ENCODE measurements at regions not wholly inside any gene's neighbourhood (a gene's known extent, or its start where the extent isn't known, plus 50 kb on each side); places are given as distances from the start of the nearest gene placed in this dataset.
"Not testable (repeated sequence)": the region's sequence is repeated elsewhere in the genome, so short reads cannot be mapped to it uniquely, and the experiment has no call there.

- DNase-seq (ENCODE audit: low read depth in 4 of 4, low spot score in 3 of 4): no peak
These were observed 503.8 kb downstream of the SETD4 start for GRCh38 chr21:35556536-35556935.

GRCh38 chr21:35552483-35552882, 503.4 kb upstream of the RUNX1 start:
- not testable (repeated sequence) for DNase-seq (ENCODE audit: low read depth in 4 of 4, low spot score in 3 of 4)

- DNase-seq (ENCODE audit: low read depth in 4 of 4, low spot score in 3 of 4): no peak
These were observed 500.0 kb upstream of the RUNX1 start for GRCh38 chr21:35548904-35549615.

GRCh38 chr21:35547946-35548774, 499.1 kb upstream of the RUNX1 start:
- DNase-seq (ENCODE audit: low read depth in 4 of 4, low spot score in 3 of 4): no peak

- no peak for DNase-seq (ENCODE audit: low read depth in 4 of 4, low spot score in 3 of 4)
These were observed 494.6 kb upstream of the RUNX1 start for GRCh38 chr21:35543746-35544145.

- DNase-seq (ENCODE audit: low read depth in 4 of 4, low spot score in 3 of 4): no peak
These were observed 492.0 kb upstream of the RUNX1 start for GRCh38 chr21:35540950-35541638.

GRCh38 chr21:35538386-35538785, 489.3 kb upstream of the RUNX1 start:
- no peak for DNase-seq (ENCODE audit: low read depth in 4 of 4, low spot score in 3 of 4)

GRCh38 chr21:35537604-35538003, 488.5 kb upstream of the RUNX1 start:
- no peak for DNase-seq (ENCODE audit: low read depth in 4 of 4, low spot score in 3 of 4)

GRCh38 chr21:35533893-35534292, 484.8 kb upstream of the RUNX1 start:
- no peak for DNase-seq (ENCODE audit: low read depth in 4 of 4, low spot score in 3 of 4)

- no peak for DNase-seq (ENCODE audit: low read depth in 4 of 4, low spot score in 3 of 4)
These were observed 481.7 kb upstream of the RUNX1 start for GRCh38 chr21:35530766-35531165.

GRCh38 chr21:35529171-35529863, 480.2 kb upstream of the RUNX1 start:
- DNase-seq (ENCODE audit: low read depth in 4 of 4, low spot score in 3 of 4): no peak

GRCh38 chr21:35528116-35529042, 479.3 kb upstream of the RUNX1 start:
- DNase-seq (ENCODE audit: low read depth in 4 of 4, low spot score in 3 of 4): no peak

- no peak for DNase-seq (ENCODE audit: low read depth in 4 of 4, low spot score in 3 of 4)
These were observed 478.3 kb upstream of the RUNX1 start for GRCh38 chr21:35527358-35527757.

GRCh38 chr21:35525443-35525842, 476.3 kb upstream of the RUNX1 start:
- DNase-seq (ENCODE audit: low read depth in 4 of 4, low spot score in 3 of 4): no peak

GRCh38 chr21:35521852-35522505, 472.9 kb upstream of the RUNX1 start:
- DNase-seq (ENCODE audit: low read depth in 4 of 4, low spot score in 3 of 4): no peak

- DNase-seq (ENCODE audit: low read depth in 4 of 4, low spot score in 3 of 4): no peak
These were observed 472.2 kb upstream of the RUNX1 start for GRCh38 chr21:35521293-35521692.

GRCh38 chr21:35520856-35521255, 471.8 kb upstream of the RUNX1 start:
- no peak for DNase-seq (ENCODE audit: low read depth in 4 of 4, low spot score in 3 of 4)

GRCh38 chr21:35520302-35520701, 471.2 kb upstream of the RUNX1 start:
- DNase-seq (ENCODE audit: low read depth in 4 of 4, low spot score in 3 of 4): no peak

GRCh38 chr21:35517865-35518264, 468.8 kb upstream of the RUNX1 start:
- no peak for DNase-seq (ENCODE audit: low read depth in 4 of 4, low spot score in 3 of 4)

Data from left renal pelvis (tissue), 4 donors.